ENCODE measurements at regions not wholly inside any gene's neighbourhood (a gene's known extent, or its start where the extent isn't known, plus 50 kb on each side); places are given as distances from the start of the nearest gene placed in this dataset.
"Not testable (repeated sequence)": the region's sequence is repeated elsewhere in the genome, so short reads cannot be mapped to it uniquely, and the experiment has no call there.

- not testable (repeated sequence) for DNase-seq
These were observed 740.3 kb downstream of the RNF144A start for GRCh38 chr2:7657526-7657925.

- DNase-seq, result no peak
These were observed 741.3 kb downstream of the RNF144A start for GRCh38 chr2:7658486-7658885.

GRCh38 chr2:7660816-7661215, 743.6 kb downstream of the RNF144A start:
- DNase-seq, result no peak

- no peak for DNase-seq
These were observed 744.3 kb downstream of the RNF144A start for GRCh38 chr2:7661502-7661901.

- no peak for DNase-seq
These were observed 748.7 kb downstream of the RNF144A start for GRCh38 chr2:7665880-7666279.

GRCh38 chr2:7666596-7667259, 749.5 kb downstream of the RNF144A start:
- DNase-seq, result no peak

GRCh38 chr2:7667260-7667757, 750.1 kb downstream of the RNF144A start:
- no peak for DNase-seq

GRCh38 chr2:7670905-7671641, 753.9 kb downstream of the RNF144A start:
- no peak for DNase-seq

GRCh38 chr2:7672027-7672684, 754.9 kb downstream of the RNF144A start:
- DNase-seq, result peak; percentile 64

- peak; percentile 17 for DNase-seq
These were observed 755.5 kb downstream of the RNF144A start for GRCh38 chr2:7672685-7673071.

GRCh38 chr2:7673101-7673500, 755.9 kb downstream of the RNF144A start:
- no peak for DNase-seq

GRCh38 chr2:7673853-7674252, 756.6 kb downstream of the RNF144A start:
- no peak for DNase-seq

- DNase-seq, result no peak
These were observed 757.4 kb downstream of the RNF144A start for GRCh38 chr2:7674606-7675005.

- DNase-seq, result no peak
These were observed 759.5 kb downstream of the RNF144A start for GRCh38 chr2:7676714-7677113.

- DNase-seq, result no peak
These were observed 764.8 kb downstream of the RNF144A start for GRCh38 chr2:7681881-7682461.

- no peak for DNase-seq
These were observed 766.0 kb downstream of the RNF144A start for GRCh38 chr2:7683196-7683595.

- DNase-seq, result no peak
These were observed 766.5 kb downstream of the RNF144A start for GRCh38 chr2:7683708-7684107.

GRCh38 chr2:7685342-7686015, 768.3 kb downstream of the RNF144A start:
- DNase-seq, result no peak

GRCh38 chr2:7686016-7686385, 768.8 kb downstream of the RNF144A start:
- DNase-seq, result no peak

- no peak for DNase-seq
These were observed 774.9 kb downstream of the RNF144A start for GRCh38 chr2:7691961-7692656.

GRCh38 chr2:7692657-7693161, 775.5 kb downstream of the RNF144A start:
- no peak for DNase-seq
